ENCODE measurements at regions not wholly inside any gene's neighbourhood (a gene's known extent, or its start where the extent isn't known, plus 50 kb on each side); places are given as distances from the start of the nearest gene placed in this dataset.

DNA sequence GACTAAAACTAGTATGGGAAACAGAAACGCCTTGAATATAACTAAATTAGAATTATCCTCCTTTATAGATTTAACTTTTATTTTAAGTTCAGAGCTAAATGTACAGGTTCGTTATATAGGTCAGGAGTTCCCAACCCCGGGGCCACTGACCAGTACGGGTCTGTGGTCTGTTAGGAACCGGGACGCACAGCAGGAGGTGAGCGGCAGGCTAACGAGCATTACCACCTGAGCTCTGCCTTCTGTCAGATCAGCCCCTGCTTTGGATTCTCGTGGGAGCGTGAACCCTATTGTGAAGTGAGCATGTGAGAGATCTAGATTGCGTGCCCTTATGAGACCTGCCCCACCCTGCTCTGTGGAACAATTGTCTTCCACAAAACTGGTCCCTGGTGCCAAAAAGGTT lies 51.0 kb downstream of the FAT4 start:
- H3K36me3 ChIP-seq (replicated peaks; ENCODE audit: control insufficient read depth, insufficient read depth, low read length), result no peaks in the 10 kb centered on the region
- H3K4me3 ChIP-seq (ENCODE audit: insufficient read depth, low read depth, low read length), result no peak overlapping the region
- no peaks in the 10 kb centered on the region for H3K27me3 ChIP-seq (ENCODE audit: control insufficient read depth, insufficient read depth, low read length)
- no peak for DNase-seq

DNA sequence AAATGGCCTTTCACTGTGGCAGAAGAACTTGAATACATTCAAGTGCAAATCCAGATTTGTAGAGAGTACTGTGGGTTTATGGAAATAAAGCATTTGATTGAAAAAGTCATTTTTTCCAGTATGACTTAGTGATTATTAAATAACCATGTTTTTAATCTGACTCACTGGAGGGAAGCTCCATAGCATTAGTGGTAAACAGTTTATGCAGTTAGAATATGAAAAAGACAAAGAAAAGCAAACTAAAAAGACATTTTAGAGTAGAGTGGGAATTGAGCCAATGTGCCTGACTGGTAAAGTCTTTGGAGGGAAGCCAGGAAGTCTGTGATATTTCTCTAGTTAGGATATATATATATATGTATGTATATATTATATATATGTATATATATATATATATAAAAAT lies 53.4 kb downstream of the FAT4 start:
- Histone ChIP-seq H3K27me3 (ENCODE audit: control insufficient read depth, insufficient read depth, low read length) (no peaks in the 10 kb centered on the region), H3K4me3 (ENCODE audit: insufficient read depth, low read depth, low read length) (no peak overlapping the region), H3K36me3 (replicated peaks; ENCODE audit: control insufficient read depth, insufficient read depth, low read length) (no peaks in the 10 kb centered on the region)
- DNase-seq, result no peak

DNA sequence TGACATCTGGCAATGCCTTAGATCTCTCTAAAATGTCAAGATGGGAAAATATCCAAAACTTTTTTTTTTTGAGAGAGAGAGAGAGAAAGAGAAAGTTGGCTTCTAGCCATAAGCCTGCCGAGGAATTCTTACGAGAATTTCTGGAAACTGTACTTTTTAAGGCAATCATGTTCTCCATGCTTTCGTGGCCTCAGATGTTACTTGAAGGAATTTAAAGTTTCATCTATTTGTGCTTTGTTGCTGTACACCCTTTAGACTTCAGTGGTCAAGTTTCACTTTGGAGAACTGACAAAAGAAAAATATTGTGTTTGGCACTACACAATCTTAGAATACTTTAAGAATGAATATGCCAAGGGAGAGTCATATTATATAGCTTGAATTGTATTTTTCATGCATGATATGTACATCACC lies 53.9 kb downstream of the FAT4 start:
- Histone ChIP-seq H3K36me3 (replicated peaks; ENCODE audit: control insufficient read depth, insufficient read depth, low read length) (no peaks in the 10 kb centered on the region), H3K27me3 (ENCODE audit: control insufficient read depth, insufficient read depth, low read length) (no peaks in the 10 kb centered on the region), H3K4me3 (ENCODE audit: insufficient read depth, low read depth, low read length) (no peak overlapping the region)
- no peak for DNase-seq

DNA sequence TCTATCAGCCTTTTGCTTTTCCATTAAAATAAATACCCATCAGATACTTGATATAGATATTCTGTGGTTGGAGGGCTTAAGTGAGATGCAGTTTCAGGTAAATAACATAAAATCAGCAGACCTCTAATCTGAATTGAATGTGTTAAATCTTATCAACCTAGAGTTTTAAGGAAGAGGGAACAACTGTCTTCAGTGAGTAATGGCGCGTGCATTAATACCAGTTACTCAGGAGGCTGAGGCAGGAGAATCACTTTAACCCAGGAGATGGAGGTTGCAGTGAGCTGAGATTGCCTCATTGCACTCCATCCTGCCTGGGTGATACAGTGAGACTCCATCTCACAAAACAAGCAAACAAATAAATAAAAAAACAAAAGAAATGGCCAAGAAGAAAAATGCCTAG lies 54.3 kb downstream of the FAT4 start:
- Histone ChIP-seq H3K4me3 (ENCODE audit: insufficient read depth, low read depth, low read length) (no peak overlapping the region), H3K27me3 (ENCODE audit: control insufficient read depth, insufficient read depth, low read length) (no peaks in the 10 kb centered on the region), H3K36me3 (replicated peaks; ENCODE audit: control insufficient read depth, insufficient read depth, low read length) (no peaks in the 10 kb centered on the region)
- no peak for DNase-seq

DNA sequence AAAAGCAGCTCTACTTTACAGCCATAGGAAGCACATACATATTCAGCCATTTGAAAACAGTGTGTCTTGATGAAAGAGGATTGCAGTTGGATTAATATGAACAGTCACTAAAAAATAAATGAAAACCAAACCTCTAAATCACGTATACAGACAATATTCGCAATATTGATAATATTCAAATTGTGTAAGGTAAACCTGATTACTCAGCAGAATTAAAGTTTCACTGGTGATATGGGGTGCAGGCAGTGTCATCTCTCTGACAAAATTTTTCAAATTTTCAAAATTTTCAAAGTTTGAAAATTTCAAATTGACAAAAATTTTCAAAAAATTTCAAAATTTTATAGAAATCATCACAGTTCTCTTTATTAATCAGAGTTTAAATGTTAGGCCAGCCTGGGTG lies 55.7 kb downstream of the FAT4 start:
- Histone ChIP-seq H3K36me3 (replicated peaks; ENCODE audit: control insufficient read depth, insufficient read depth, low read length) (no peaks in the 10 kb centered on the region), H3K27me3 (ENCODE audit: control insufficient read depth, insufficient read depth, low read length) (no peaks in the 10 kb centered on the region), H3K4me3 (ENCODE audit: insufficient read depth, low read depth, low read length) (no peak overlapping the region)
- no peak for DNase-seq

DNA sequence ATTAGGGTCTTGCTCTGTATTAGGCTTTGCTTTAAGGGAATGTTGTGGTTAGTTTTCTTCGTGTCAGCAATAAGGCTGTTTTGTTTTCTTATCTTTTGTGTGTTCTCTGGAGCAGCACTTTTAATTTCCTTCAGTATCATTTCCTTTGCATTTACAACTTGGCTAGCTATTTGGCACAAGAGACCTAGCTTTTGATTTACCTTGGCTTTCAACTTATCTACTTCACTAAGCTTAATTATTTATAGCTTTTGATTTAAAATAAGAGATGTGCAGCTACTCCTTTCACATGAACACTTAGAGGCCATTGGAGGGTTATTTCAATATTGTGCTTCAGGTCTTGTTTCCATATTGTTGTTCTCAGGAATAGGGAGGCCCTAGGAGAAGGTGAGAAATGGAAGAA lies 68.2 kb downstream of the FAT4 start:
- Histone ChIP-seq H3K27me3 (ENCODE audit: control insufficient read depth, insufficient read depth, low read length) (no peaks in the 10 kb centered on the region), H3K4me3 (ENCODE audit: insufficient read depth, low read depth, low read length) (no peak overlapping the region), H3K36me3 (replicated peaks; ENCODE audit: control insufficient read depth, insufficient read depth, low read length) (no peaks in the 10 kb centered on the region)
- DNase-seq, result no peak

DNA sequence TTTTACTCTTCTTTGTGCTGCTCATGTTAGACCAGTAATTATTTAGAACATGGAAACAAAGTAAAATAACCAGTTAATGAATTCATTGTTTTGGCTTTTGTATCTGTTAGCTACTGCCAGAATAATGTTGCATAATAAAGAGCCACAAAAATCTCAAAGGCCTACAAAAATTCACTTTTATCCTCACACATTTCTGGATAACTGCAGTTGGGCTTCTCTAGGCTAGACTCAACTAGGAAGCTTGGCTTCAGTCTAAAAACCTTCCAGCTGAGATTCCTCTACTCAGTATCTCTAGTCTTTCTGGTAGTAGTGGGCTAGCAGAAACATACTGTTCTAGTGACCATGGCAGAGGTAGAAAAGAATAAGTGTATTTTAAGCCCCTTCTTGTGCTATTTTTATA lies 73.0 kb downstream of the FAT4 start:
- no peak for DNase-seq
- Histone ChIP-seq H3K36me3 (replicated peaks; ENCODE audit: control insufficient read depth, insufficient read depth, low read length) (no peaks in the 10 kb centered on the region), H3K4me3 (ENCODE audit: insufficient read depth, low read depth, low read length) (no peak overlapping the region), H3K27me3 (ENCODE audit: control insufficient read depth, insufficient read depth, low read length) (no peaks in the 10 kb centered on the region)

- no peak overlapping the region for H3K4me3 ChIP-seq (ENCODE audit: insufficient read depth, low read depth, low read length)
- DNase-seq, result no peak
- no peaks in the 10 kb centered on the region for H3K27me3 ChIP-seq (ENCODE audit: control insufficient read depth, insufficient read depth, low read length)
- H3K36me3 ChIP-seq (replicated peaks; ENCODE audit: control insufficient read depth, insufficient read depth, low read length), result no peaks in the 10 kb centered on the region
Observed at GRCh38 chr4:125388613-125389012, 73.9 kb downstream of the FAT4 start.

DNA sequence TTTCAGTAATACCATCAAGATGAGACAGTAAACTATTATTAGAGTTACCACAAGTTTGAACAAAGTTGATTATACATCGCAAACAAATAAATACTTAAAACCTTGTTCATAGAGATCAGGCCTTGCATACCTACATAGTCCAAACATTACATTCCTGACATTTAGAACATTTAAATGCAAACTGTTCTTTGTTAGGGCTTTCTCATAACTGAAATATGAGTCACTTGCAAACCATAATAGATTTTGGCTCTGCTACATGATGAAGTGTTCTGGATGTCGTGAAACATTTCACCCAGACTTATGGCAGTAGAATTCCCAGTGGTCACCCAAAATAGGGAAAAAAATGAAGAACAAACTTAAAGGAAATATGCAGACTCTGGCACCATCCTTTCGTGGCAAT lies 75.0 kb downstream of the FAT4 start:
- H3K4me3 ChIP-seq (ENCODE audit: insufficient read depth, low read depth, low read length), result no peak overlapping the region
- H3K27me3 ChIP-seq (ENCODE audit: control insufficient read depth, insufficient read depth, low read length), result no peaks in the 10 kb centered on the region
- no peak for DNase-seq
- H3K36me3 ChIP-seq (replicated peaks; ENCODE audit: control insufficient read depth, insufficient read depth, low read length), result no peaks in the 10 kb centered on the region

DNA sequence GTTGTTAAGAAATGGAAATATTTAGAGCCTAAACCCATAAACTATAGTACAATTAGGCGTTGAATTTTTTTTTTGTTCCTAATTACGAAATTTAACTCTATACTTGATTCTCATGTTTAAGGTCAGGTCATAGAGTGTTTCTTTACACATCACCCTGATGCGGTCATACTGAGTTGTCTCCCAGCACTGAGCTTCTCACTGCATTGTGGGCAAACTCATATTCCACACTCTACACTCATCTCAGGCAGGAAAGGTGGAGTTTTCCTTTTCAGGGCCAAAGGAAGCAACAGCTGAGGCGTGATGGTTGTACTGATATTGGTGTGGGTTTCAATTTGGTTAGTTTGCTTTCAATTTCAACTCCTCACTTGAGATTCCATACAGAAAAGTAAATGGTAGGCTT lies 75.4 kb downstream of the FAT4 start:
- DNase-seq, result no peak
- Histone ChIP-seq H3K27me3 (ENCODE audit: control insufficient read depth, insufficient read depth, low read length) (no peaks in the 10 kb centered on the region), H3K36me3 (replicated peaks; ENCODE audit: control insufficient read depth, insufficient read depth, low read length) (no peaks in the 10 kb centered on the region), H3K4me3 (ENCODE audit: insufficient read depth, low read depth, low read length) (no peak overlapping the region)

- H3K4me3 ChIP-seq (ENCODE audit: insufficient read depth, low read depth, low read length), result no peak overlapping the region
Observed at GRCh38 chr4:125390727-125391126, 76.0 kb downstream of the FAT4 start.

DNA sequence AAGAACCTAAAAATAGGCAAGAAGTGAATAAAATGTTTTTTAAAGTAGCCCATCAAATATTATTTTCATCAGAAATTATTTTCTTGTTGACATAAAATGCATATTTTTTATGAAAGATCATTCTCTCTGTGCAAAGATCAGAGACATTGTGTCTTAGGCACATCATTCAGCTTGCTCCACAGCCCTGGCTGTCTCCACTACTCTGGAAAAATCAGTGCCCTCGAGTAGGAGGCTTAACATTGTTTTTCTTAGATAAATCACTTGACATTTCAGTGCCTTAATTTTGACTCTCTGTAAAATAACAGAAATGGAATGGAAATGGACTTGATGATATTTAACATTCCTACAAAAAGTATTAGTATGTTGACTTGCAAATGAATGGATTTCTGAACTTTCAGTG lies 77.9 kb downstream of the FAT4 start:
- DNase-seq, result no peak
- Histone ChIP-seq H3K4me3 (ENCODE audit: insufficient read depth, low read depth, low read length) (no peak overlapping the region), H3K36me3 (replicated peaks; ENCODE audit: control insufficient read depth, insufficient read depth, low read length) (no peaks in the 10 kb centered on the region), H3K27me3 (ENCODE audit: control insufficient read depth, insufficient read depth, low read length) (no peaks in the 10 kb centered on the region)

More at GRCh38 chr4:125390727-125391126, 76.0 kb downstream of the FAT4 start:
- Histone ChIP-seq H3K27me3 (ENCODE audit: control insufficient read depth, insufficient read depth, low read length) (no peaks in the 10 kb centered on the region), H3K36me3 (replicated peaks; ENCODE audit: control insufficient read depth, insufficient read depth, low read length) (no peaks in the 10 kb centered on the region)
- no peak for DNase-seq

DNA sequence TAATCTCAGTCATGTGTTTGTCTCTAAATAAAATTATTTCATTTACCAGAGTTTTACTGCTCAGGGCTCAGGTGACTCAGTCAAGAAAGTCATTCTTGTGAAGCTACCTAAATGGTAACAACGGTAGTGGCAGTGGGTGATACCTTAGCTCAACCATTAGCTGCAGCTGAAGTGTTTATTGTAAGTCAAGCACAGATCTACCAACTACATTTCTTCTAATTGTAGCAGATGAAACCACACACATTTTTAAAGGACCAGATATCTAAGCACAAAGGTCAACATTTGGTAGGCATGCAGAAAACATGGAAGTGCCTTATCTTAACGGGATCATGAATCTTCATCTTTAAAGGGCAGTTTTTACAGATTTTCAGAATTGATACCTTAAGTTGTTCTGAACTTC lies 79.1 kb downstream of the FAT4 start:
- H3K36me3 ChIP-seq (replicated peaks; ENCODE audit: control insufficient read depth, insufficient read depth, low read length), result no peaks in the 10 kb centered on the region
- no peaks in the 10 kb centered on the region for H3K27me3 ChIP-seq (ENCODE audit: control insufficient read depth, insufficient read depth, low read length)
- no peak overlapping the region for H3K4me3 ChIP-seq (ENCODE audit: insufficient read depth, low read depth, low read length)
- DNase-seq, result no peak

- DNase-seq, result no peak
- Histone ChIP-seq H3K36me3 (replicated peaks; ENCODE audit: control insufficient read depth, insufficient read depth, low read length) (no peaks in the 10 kb centered on the region), H3K27me3 (ENCODE audit: control insufficient read depth, insufficient read depth, low read length) (no peaks in the 10 kb centered on the region), H3K4me3 (ENCODE audit: insufficient read depth, low read depth, low read length) (no peak overlapping the region)
Observed at GRCh38 chr4:125397226-125397625, 82.5 kb downstream of the FAT4 start.

DNA sequence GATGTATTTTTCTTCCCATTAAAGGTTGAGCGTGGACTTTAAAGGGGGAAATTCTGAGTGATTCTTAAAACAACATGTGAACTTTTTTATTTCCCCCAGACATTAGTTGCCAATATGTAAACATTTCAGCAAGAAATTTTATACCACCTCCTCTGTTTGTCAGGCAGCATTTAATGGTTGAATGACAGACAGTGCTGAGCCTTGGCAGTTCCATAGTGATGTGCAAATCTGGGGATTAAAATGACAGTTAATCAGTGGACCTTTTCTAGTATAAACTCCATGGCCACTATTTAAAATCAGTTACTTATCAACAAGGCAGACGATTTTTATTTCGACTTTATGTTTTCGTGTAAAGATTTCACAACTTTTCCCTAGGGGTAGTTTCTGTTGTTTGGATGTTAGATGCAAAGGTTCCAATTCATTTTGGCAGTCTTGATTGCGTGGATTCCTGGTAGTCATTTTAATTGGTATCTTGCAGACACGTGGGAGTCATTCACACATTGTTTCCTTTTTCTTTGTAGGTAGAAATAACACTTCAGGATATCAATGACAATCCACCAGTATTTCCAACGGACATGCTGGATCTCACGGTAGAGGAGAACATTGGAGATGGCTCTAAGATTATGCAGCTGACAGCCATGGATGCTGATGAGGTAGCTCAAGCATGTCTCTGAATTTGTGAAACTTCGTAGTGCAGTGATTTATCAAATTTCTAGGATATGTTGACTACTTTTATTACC lies 83.7 kb downstream of the FAT4 start:
- H3K4me3 ChIP-seq (ENCODE audit: insufficient read depth, low read depth, low read length), result no peak overlapping the region
- H3K27me3 ChIP-seq (ENCODE audit: control insufficient read depth, insufficient read depth, low read length), result no peaks in the 10 kb centered on the region
- DNase-seq, result no peak
- H3K36me3 ChIP-seq (replicated peaks; ENCODE audit: control insufficient read depth, insufficient read depth, low read length), result no peaks in the 10 kb centered on the region

DNA sequence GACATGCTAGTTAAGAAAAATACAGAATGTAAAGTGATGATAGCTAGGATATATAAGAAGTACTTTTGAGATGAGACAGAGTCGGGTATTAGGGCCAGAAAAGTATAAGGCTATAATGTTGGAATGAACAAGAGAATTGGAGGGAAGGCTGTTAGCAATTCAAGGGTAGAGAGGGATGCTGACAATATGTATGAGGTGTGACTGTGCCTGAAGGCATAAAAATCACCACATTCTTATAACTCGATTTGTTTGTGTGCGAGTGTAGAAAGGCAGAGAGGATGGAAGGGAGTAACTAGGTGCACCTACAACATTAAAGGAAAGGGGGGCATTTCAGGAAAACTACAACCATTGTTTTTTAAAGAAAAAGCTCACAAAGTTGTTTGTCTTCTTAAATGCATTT lies 86.0 kb downstream of the FAT4 start:
- H3K36me3 ChIP-seq (replicated peaks; ENCODE audit: control insufficient read depth, insufficient read depth, low read length), result no peaks in the 10 kb centered on the region
- no peak for DNase-seq
- no peaks in the 10 kb centered on the region for H3K27me3 ChIP-seq (ENCODE audit: control insufficient read depth, insufficient read depth, low read length)
- H3K4me3 ChIP-seq (ENCODE audit: insufficient read depth, low read depth, low read length), result no peak overlapping the region

Measured in H7 (cell line).